IPS-NIHi7 (cell line): ENCODE measurements at regions not wholly inside any gene's neighbourhood (a gene's known extent, or its start where the extent isn't known, plus 50 kb on each side); places are given as distances from the start of the nearest gene placed in this dataset.

Experiments used
- DNase-seq: peaks from one replicate; pipeline ENCODE4 v3.0.0; 2012; ENCODE audit warnings: mixed read lengths; ENCODE audit errors: extremely low spot score

GRCh38 chr12:102596031-102596430 is 115.7 kb upstream of the IGF1 start:
- no peak for DNase-seq

- no peak for DNase-seq
Observed at GRCh38 chr12:102595315-102595714, 115.0 kb upstream of the IGF1 start.

GRCh38 chr12:102593134-102593533 is 112.8 kb upstream of the IGF1 start:
- no peak for DNase-seq

DNA sequence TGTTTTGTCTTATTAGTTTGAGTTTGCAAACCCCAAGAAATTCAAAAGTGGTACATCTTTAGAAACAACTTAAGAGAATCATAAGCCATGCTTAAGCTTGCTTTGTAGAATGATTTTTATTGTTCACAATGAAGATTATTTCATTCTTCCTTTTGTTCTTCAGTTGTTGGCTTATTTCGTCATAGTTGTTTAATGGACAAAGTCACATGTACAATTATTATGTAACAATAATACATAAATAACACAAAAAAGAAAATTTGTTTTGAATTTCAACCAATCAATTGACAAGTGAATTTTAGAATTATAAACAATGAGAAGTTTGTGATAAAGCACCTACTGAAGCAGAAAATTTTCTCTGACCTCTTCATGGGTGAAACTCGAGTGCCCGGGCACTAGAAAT is 111.8 kb upstream of the IGF1 start:
- DNase-seq: no peak

DNA sequence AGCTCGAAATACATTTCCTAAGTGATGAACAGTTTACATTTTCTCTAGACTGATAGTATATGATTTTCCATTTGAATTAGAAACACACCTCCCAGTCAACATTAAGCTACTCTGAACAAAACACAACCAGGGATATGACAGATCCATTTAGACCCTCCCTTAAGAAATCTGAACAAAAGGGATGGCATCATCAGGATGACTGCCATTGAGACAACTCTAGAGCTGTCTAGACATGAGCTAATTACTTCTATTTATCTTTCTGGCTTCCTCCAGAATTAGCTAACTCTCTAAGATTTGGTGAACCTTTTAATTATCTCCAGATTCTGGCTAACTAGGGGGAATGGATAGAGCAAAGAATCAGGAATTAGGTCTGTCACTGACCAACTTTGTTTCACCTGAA is 92.9 kb upstream of the IGF1 start:
- no peak for DNase-seq

- DNase-seq: no peak
Observed at GRCh38 chr12:102571889-102572288, 91.5 kb upstream of the IGF1 start.

DNA sequence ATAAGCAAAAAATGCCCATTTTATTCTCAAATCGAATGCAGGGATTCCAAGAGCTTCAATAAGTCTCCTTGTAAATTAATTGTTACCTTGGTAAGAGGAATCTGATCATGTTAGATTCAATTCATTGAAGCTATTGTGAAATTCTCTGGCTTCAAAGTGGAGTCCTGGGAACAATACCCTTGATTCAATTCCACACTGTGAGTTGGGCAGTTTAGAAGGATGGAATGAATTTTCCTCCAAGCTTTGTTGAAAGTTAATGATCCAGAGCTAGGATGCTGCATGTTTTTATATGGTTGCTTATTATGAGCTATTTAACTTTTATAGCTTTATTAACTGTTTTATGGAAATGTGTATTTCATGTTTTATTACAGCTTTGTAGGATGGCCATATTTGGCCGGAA is 89.9 kb upstream of the IGF1 start:
- no peak for DNase-seq

GRCh38 chr12:102569803-102570202 is 89.4 kb upstream of the IGF1 start:
- no peak for DNase-seq

DNA sequence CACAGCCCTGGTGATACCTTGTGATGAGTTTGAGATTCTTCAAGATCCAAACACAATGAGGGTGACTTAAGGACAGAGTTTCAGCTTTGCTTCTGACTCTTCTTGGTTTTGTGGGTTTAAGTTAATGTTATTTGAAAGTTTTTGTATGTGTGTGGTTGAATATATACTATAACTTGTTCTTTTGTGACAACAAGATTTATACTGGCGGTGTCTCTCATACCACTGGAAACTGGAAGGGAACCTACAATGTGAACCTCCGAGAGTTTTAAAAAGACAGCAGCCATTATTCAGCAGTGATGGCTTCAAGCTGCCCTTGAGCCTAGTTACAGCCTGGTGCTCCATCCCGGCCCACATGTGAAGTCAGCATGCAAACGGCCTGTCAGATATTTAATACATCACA is 87.9 kb upstream of the IGF1 start:
- no peak for DNase-seq

GRCh38 chr12:102567031-102567985 is 86.9 kb upstream of the IGF1 start:
- no peak for DNase-seq

GRCh38 chr12:102565555-102565954 is 85.2 kb upstream of the IGF1 start:
- DNase-seq: no peak

- DNase-seq: no peak
Observed at GRCh38 chr12:102564026-102564425, 83.7 kb upstream of the IGF1 start.

DNA sequence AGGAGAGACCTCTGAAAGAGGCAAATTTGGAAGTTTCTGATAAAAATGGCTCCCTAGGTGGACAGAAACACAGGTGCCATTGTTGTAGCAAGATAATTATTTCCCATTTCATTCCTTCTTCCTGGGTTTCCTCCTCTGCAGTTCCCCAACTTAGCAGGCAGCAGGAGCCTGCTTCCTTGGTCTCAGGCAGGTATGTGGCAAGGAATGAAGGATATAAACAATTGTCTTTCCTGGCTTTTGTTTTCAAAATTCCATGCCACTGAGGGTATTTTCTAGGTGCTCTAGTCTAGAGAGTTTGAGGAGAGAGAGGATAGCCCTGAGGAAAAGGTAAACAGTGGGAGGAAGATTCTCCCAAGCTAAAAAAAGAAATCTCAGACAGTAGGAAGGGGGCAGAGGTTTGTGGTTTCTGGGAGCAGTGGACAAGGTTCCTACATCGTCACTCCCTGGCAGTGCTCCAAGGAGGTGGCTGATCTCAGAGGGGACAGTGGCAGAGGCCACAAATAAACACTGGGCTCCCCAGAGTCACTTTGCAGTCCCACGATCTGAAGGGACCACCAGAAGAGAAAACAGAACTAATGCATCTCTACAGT is 82.6 kb upstream of the IGF1 start:
- no peak for DNase-seq

- no peak for DNase-seq
Observed at GRCh38 chr12:102551186-102551585, 70.8 kb upstream of the IGF1 start.

DNA sequence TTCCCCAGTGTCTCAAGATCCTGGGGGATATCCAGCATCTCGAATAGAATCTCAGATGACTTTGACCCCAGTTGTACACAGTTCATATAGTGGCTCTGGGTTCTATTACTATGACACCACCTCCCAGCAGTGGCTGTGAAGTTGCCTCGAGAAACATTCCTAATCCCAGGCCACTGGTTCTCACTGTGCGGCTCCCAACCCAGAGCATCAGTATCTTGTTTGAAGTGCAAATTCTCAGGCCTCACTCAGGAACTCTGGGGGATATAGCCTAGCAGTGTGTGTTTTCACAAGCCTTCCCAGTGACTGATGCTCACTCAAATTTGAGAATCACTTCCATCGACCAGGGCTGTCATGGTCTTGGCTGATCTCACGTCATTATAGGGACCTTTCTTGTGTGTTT is 69.3 kb upstream of the IGF1 start:
- peak; percentile 32 for DNase-seq

DNA sequence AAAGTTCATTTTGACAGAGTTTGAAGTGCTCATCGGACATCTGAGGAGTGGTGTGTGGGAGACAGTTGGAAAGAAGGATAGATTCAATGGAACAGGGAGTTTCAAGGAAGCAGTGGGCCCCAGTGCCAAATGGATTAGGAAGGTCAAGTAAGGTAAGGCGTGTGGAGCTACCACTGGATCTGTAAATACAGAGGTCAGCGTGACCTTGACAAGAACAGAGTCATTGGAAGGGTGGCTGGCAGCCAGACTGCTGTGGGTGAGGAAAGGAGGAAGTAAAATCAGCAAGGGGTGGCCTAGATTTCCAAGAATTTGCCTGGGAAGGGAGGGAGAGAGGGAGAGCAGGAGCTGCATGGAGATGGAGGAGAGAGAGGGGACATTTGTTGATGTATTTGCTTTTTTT is 68.2 kb upstream of the IGF1 start:
- DNase-seq: no peak

- peak; percentile 24 for DNase-seq
Observed at GRCh38 chr12:102543494-102544485, 63.4 kb upstream of the IGF1 start.

- no peak for DNase-seq
Observed at GRCh38 chr12:102542816-102543440, 62.6 kb upstream of the IGF1 start.

GRCh38 chr12:102540815-102541385 is 60.5 kb upstream of the IGF1 start:
- no peak for DNase-seq

DNA sequence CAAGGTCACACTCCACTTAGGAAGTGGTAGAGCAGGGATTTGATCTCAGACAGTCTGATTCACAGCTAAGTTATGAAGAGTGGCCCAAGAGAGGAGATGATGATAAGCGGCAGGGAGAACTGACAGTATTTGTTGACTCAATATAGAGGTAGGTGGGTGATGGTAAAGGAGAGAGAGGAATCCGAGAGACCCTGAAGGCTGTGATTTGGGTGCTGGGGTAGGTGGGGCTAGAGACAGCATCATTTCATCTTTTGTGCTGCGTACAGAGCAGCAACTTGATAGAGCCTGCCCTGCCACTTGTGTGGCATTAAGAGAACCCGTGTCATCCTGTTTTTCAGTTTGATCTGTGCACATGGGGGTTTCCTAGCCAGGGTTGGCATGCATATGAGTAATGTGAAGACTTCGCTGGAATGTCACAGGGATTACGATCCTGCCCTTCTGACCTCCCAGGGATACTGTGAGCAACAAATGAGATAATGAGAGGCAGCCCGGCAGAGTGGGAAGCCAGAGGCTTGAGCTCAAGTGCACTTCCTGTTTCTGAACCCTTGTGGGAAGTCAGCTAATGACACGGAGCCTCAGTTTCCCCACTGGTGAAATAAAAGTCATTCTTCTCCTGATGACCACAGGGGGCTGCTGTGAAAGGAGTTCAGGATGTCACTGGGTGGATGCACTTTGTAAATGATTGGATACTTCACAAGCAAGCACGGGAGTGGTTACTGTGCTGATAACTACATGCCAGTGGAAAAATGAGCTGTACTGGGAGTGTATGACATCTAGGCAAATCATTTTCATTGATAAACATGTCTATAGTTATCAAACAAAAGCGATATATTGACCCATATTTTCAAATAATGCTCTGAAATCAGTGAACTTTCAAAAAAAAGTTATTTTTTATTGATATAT is 59.5 kb upstream of the IGF1 start:
- DNase-seq: peak; percentile 23
